ENCODE measurements at regions not wholly inside any gene's neighbourhood (a gene's known extent, or its start where the extent isn't known, plus 50 kb on each side); places are given as distances from the start of the nearest gene placed in this dataset.

- H3K14ac ChIP-seq (ENCODE audit: low read length) = no peak overlapping the region
- H3K36me3 ChIP-seq (replicated peaks in 1 of 2; ENCODE audit: control insufficient read depth in 2 of 2, insufficient read depth in 2 of 2, low read length in 2 of 2) = no peaks in the 10 kb centered on the region
- no peak overlapping the region for H3K23ac ChIP-seq (ENCODE audit: low read depth, low read length, poor library complexity)
- no peak overlapping the region for H3K4me2 ChIP-seq (ENCODE audit: insufficient read depth, low read length, poor library complexity, severe bottlenecking)
- H2AFZ ChIP-seq (ENCODE audit: low read length) = no peak overlapping the region
- no peak overlapping the region for H3K18ac ChIP-seq (ENCODE audit: low read length)
- no peaks in the 10 kb centered on the region for H3K9me3 ChIP-seq (replicated peaks in 1 of 2; ENCODE audit: control insufficient read depth in 2 of 2, insufficient read depth in 1 of 2, low read depth in 1 of 2, low read length in 2 of 2)
- no peak overlapping the region for H3K27ac ChIP-seq (replicated peaks; ENCODE audit: low read length)
- no peak overlapping the region for H2BK15ac ChIP-seq (ENCODE audit: low read length)
- H3K27me3 ChIP-seq (ENCODE audit: control insufficient read depth in 3 of 3, insufficient read depth in 3 of 3, low read depth in 1 of 3, low read length in 3 of 3) = no peaks in the 10 kb centered on the region
- no peak for DNase-seq (ENCODE audit: low spot score)
- H2BK120ac ChIP-seq (ENCODE audit: low read depth, low read length) = no peak overlapping the region
- no peak overlapping the region for H3K9ac ChIP-seq (ENCODE audit: low read depth, low read length, poor library complexity)
- H2AK5ac ChIP-seq (ENCODE audit: low read depth, low read length) = no peak overlapping the region
- no CpG with 5 or more reads among the region's 2 CpGs for WGBS, 2 donors (ENCODE audit: extremely low coverage in 2 of 2, insufficient read length in 2 of 2, insufficient replicate concordance in 1 of 2)
- no peak overlapping the region for H2BK12ac ChIP-seq (ENCODE audit: low read length)
- no peak overlapping the region for H2BK5ac ChIP-seq (ENCODE audit: low read length)
- peaks cover 0 to 3% of the 10 kb centered on the region in 2 donors for H3K4me1 ChIP-seq (ENCODE audit: control insufficient read depth in 2 of 2, insufficient read depth in 1 of 2, low read depth in 1 of 2, low read length in 2 of 2)
- H3K4ac ChIP-seq (ENCODE audit: low read length) = no peak overlapping the region
- no peak overlapping the region for H3K4me3 ChIP-seq (ENCODE audit: low read length in 2 of 2)
- no peak overlapping the region for H4K91ac ChIP-seq (ENCODE audit: low read depth, low read length, poor library complexity)
- H3K79me1 ChIP-seq (ENCODE audit: low read depth, low read length) = no peaks in the 10 kb centered on the region
- H4K8ac ChIP-seq (ENCODE audit: low read depth, low read length) = no peak overlapping the region
Observed at GRCh38 chr1:65729259-65729658, 63.4 kb upstream of the PDE4B start.

GRCh38 chr1:65734979-65735378, 57.7 kb upstream of the PDE4B start:
- H3K23ac ChIP-seq (ENCODE audit: low read depth, low read length, poor library complexity) = no peak overlapping the region
- H3K4me3 ChIP-seq (ENCODE audit: low read length in 2 of 2) = no peak overlapping the region
- no peaks in the 10 kb centered on the region for H3K36me3 ChIP-seq (replicated peaks in 1 of 2; ENCODE audit: control insufficient read depth in 2 of 2, insufficient read depth in 2 of 2, low read length in 2 of 2)
- H3K27me3 ChIP-seq (ENCODE audit: control insufficient read depth in 3 of 3, insufficient read depth in 3 of 3, low read depth in 1 of 3, low read length in 3 of 3) = no peaks in the 10 kb centered on the region
- no peak overlapping the region for H2BK12ac ChIP-seq (ENCODE audit: low read length)
- H3K18ac ChIP-seq (ENCODE audit: low read length) = no peak overlapping the region
- WGBS, 2 donors (ENCODE audit: extremely low coverage in 2 of 2, insufficient read length in 2 of 2, insufficient replicate concordance in 1 of 2) = no CpG with 5 or more reads among the region's 2 CpGs
- H3K9me3 ChIP-seq (replicated peaks in 1 of 2; ENCODE audit: control insufficient read depth in 2 of 2, insufficient read depth in 1 of 2, low read depth in 1 of 2, low read length in 2 of 2) = no peaks in the 10 kb centered on the region
- H3K4me1 ChIP-seq (ENCODE audit: control insufficient read depth in 2 of 2, insufficient read depth in 1 of 2, low read depth in 1 of 2, low read length in 2 of 2) = no peaks in the 10 kb centered on the region
- no peak overlapping the region for H2BK15ac ChIP-seq (ENCODE audit: low read length)
- H2BK5ac ChIP-seq (ENCODE audit: low read length) = no peak overlapping the region
- H3K4ac ChIP-seq (ENCODE audit: low read length) = no peak overlapping the region
- H4K91ac ChIP-seq (ENCODE audit: low read depth, low read length, poor library complexity) = no peak overlapping the region
- no peak overlapping the region for H3K27ac ChIP-seq (replicated peaks; ENCODE audit: low read length)
- no peak overlapping the region for H3K14ac ChIP-seq (ENCODE audit: low read length)
- no peak overlapping the region for H2BK120ac ChIP-seq (ENCODE audit: low read depth, low read length)
- no peak overlapping the region for H2AFZ ChIP-seq (ENCODE audit: low read length)
- no peak overlapping the region for H2AK5ac ChIP-seq (ENCODE audit: low read depth, low read length)
- H3K4me2 ChIP-seq (ENCODE audit: insufficient read depth, low read length, poor library complexity, severe bottlenecking) = no peak overlapping the region
- DNase-seq (ENCODE audit: low spot score) = no peak
- H3K9ac ChIP-seq (ENCODE audit: low read depth, low read length, poor library complexity) = no peak overlapping the region
- H4K8ac ChIP-seq (ENCODE audit: low read depth, low read length) = no peak overlapping the region
- H3K79me1 ChIP-seq (ENCODE audit: low read depth, low read length) = no peaks in the 10 kb centered on the region

GRCh38 chr1:65741993-65742392, 50.7 kb upstream of the PDE4B start:
- no peak for DNase-seq (ENCODE audit: low spot score)
- Histone ChIP-seq H3K9ac (ENCODE audit: low read depth, low read length, poor library complexity) (no peak overlapping the region), H3K4me1 (ENCODE audit: control insufficient read depth in 2 of 2, insufficient read depth in 1 of 2, low read depth in 1 of 2, low read length in 2 of 2) (no peaks in the 10 kb centered on the region), H3K14ac (ENCODE audit: low read length) (no peak overlapping the region), H2BK15ac (ENCODE audit: low read length) (no peak overlapping the region), H2BK12ac (ENCODE audit: low read length) (no peak overlapping the region), H3K27me3 (ENCODE audit: control insufficient read depth in 3 of 3, insufficient read depth in 3 of 3, low read depth in 1 of 3, low read length in 3 of 3) (no peaks in the 10 kb centered on the region), H2BK120ac (ENCODE audit: low read depth, low read length) (no peak overlapping the region), H4K8ac (ENCODE audit: low read depth, low read length) (no peak overlapping the region), H3K79me1 (ENCODE audit: low read depth, low read length) (no peaks in the 10 kb centered on the region), H3K27ac (replicated peaks; ENCODE audit: low read length) (no peak overlapping the region), H3K4me3 (ENCODE audit: low read length in 2 of 2) (no peak overlapping the region), H3K4ac (ENCODE audit: low read length) (no peak overlapping the region), H3K9me3 (replicated peaks in 1 of 2; ENCODE audit: control insufficient read depth in 2 of 2, insufficient read depth in 1 of 2, low read depth in 1 of 2, low read length in 2 of 2) (peaks cover 4 to 12% of the 10 kb centered on the region in 2 donors), H4K91ac (ENCODE audit: low read depth, low read length, poor library complexity) (no peak overlapping the region), H3K4me2 (ENCODE audit: insufficient read depth, low read length, poor library complexity, severe bottlenecking) (no peak overlapping the region), H3K36me3 (replicated peaks in 1 of 2; ENCODE audit: control insufficient read depth in 2 of 2, insufficient read depth in 2 of 2, low read length in 2 of 2) (no peaks in the 10 kb centered on the region), H3K18ac (ENCODE audit: low read length) (no peak overlapping the region), H3K23ac (ENCODE audit: low read depth, low read length, poor library complexity) (no peak overlapping the region), H2AFZ (ENCODE audit: low read length) (no peak overlapping the region), H2BK5ac (ENCODE audit: low read length) (no peak overlapping the region), H2AK5ac (ENCODE audit: low read depth, low read length) (no peak overlapping the region)
- no CpG with 5 or more reads among the region's 2 CpGs for WGBS, 2 donors (ENCODE audit: extremely low coverage in 2 of 2, insufficient read length in 2 of 2, insufficient replicate concordance in 1 of 2)
